Body of pancreas (tissue), 4 donors: ENCODE measurements at regions not wholly inside any gene's neighbourhood (a gene's known extent, or its start where the extent isn't known, plus 50 kb on each side); places are given as distances from the start of the nearest gene placed in this dataset.

Experiments
- CTCF ChIP-seq, 7 experiments: fragments of 450-650 bp in 4 of 7; fragments of 200-600 bp in 3 of 7; sonication (generic) in 3 of 7; IDR thresholded peaks; one replicate each; pipeline ENCODE4 v1.5.1; 2016 to 2019; ENCODE audit warnings: antibody characterized with exemption in 7 of 7
- POLR2A ChIP-seq, 3 donors: fragments of 450-650 bp; IDR thresholded peaks; one replicate each; pipeline ENCODE4 v1.6.1; 2016; ENCODE audit warnings: antibody characterized with exemption in 3 of 3, mild to moderate bottlenecking in 2 of 3

GRCh38 chr20:2234598-2235191, 61.1 kb upstream of the TGM3 start:
- no peak for TF ChIP-seq CTCF (IDR thresholded peaks at IDR 0.05)
- TF ChIP-seq POLR2A (IDR thresholded peaks at IDR 0.05), result no peak
